ENCODE measurements at regions not wholly inside any gene's neighbourhood (a gene's known extent, or its start where the extent isn't known, plus 50 kb on each side); places are given as distances from the start of the nearest gene placed in this dataset.

- TF ChIP-seq CTCF (IDR thresholded peaks at IDR 0.05; ENCODE audit: low read length) (no peak), EZH2 (optimal IDR thresholded peaks at IDR 0.05; ENCODE audit: low read depth, low read length) (no peak), EZH2phosphoT487 (IDR thresholded peaks at IDR 0.05; ENCODE audit: low read length) (no peak)
Observed at GRCh38 chr22:48630433-48630754, 1197.3 kb downstream of the BRD1 start.

Data from MM.1S (cell line).